ENCODE measurements at regions not wholly inside any gene's neighbourhood (a gene's known extent, or its start where the extent isn't known, plus 50 kb on each side); places are given as distances from the start of the nearest gene placed in this dataset.

DNA sequence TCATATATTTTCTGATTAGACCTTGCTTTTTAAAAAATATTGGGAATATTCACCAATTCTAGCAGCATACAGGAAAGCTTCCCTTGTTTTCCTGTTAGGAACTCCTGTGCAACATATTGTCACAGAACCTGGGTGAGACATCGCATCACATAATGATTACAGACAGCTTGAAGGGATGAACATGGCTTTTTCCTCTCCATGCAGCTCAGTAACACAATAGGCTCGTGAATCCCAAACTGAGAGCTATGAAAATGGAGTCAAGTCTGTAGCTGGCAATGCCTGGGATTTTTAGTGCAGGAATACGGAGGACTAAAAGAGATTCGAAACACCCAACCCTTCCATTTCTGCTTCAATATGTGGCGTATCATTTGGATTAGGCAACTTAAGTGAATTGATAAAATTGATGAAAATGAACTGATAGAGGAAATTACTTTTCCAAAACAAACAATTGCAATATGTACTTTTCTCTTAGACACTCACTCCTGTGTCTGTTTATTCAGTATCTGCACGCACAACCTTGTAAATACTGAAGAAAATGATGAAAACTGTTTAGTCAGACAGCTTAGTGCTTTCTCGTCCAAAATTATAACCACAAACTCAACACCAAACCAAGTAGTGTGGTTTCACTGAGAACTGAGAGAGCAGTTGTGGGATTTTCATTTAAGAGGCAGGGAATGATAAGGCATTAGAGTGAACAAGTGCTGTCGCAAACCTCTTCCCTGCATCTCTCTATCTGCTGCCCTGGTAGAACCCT is 250.4 kb downstream of the PTBP2 start:
- TF ChIP-seq EZH2 (IDR thresholded peaks at IDR 0.05) = no peak
- no peak for TF ChIP-seq POLR2A (IDR thresholded peaks at IDR 0.05; ENCODE audit: borderline replicate concordance, extremely low read depth, insufficient read depth, insufficient read length)
- TF ChIP-seq, protein P1, sequence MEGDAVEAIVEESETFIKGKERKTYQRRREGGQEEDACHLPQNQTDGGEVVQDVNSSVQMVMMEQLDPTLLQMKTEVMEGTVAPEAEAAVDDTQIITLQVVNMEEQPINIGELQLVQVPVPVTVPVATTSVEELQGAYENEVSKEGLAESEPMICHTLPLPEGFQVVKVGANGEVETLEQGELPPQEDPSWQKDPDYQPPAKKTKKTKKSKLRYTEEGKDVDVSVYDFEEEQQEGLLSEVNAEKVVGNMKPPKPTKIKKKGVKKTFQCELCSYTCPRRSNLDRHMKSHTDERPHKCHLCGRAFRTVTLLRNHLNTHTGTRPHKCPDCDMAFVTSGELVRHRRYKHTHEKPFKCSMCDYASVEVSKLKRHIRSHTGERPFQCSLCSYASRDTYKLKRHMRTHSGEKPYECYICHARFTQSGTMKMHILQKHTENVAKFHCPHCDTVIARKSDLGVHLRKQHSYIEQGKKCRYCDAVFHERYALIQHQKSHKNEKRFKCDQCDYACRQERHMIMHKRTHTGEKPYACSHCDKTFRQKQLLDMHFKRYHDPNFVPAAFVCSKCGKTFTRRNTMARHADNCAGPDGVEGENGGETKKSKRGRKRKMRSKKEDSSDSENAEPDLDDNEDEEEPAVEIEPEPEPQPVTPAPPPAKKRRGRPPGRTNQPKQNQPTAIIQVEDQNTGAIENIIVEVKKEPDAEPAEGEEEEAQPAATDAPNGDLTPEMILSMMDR (IDR thresholded peaks at IDR 0.05 in 2 of 3, conservative IDR thresholded peaks at IDR 0.05 in 1 of 3; ENCODE audit: borderline replicate concordance in 1 of 3, insufficient read depth in 1 of 3, low read depth in 2 of 3, low read length in 2 of 3) = no peak
- no peak for TF ChIP-seq EZH2phosphoT487 (IDR thresholded peaks at IDR 0.05; ENCODE audit: borderline replicate concordance)
- TF ChIP-seq, protein P2, sequence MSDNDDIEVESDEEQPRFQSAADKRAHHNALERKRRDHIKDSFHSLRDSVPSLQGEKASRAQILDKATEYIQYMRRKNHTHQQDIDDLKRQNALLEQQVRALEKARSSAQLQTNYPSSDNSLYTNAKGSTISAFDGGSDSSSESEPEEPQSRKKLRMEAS (IDR thresholded peaks at IDR 0.05) = no peak
- TF ChIP-seq SP1 (IDR thresholded peaks at IDR 0.05; ENCODE audit: low read depth) = no peak
- TF ChIP-seq, protein P3, sequence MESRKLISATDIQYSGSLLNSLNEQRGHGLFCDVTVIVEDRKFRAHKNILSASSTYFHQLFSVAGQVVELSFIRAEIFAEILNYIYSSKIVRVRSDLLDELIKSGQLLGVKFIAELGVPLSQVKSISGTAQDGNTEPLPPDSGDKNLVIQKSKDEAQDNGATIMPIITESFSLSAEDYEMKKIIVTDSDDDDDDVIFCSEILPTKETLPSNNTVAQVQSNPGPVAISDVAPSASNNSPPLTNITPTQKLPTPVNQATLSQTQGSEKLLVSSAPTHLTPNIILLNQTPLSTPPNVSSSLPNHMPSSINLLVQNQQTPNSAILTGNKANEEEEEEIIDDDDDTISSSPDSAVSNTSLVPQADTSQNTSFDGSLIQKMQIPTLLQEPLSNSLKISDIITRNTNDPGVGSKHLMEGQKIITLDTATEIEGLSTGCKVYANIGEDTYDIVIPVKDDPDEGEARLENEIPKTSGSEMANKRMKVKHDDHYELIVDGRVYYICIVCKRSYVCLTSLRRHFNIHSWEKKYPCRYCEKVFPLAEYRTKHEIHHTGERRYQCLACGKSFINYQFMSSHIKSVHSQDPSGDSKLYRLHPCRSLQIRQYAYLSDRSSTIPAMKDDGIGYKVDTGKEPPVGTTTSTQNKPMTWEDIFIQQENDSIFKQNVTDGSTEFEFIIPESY (IDR thresholded peaks at IDR 0.05; ENCODE audit: extremely low read depth, insufficient replicate concordance, low read length) = no peak
- TF ChIP-seq ZFX (IDR thresholded peaks at IDR 0.05) = no peak
- TF ChIP-seq POLR2AphosphoS5 (IDR thresholded peaks at IDR 0.05; ENCODE audit: low read depth, low read length) = no peak
- TF ChIP-seq RAD21 (IDR thresholded peaks at IDR 0.05; ENCODE audit: low read depth) = no peak
- no peak for TF ChIP-seq YY1 (IDR thresholded peaks at IDR 0.05; ENCODE audit: extremely low read depth, insufficient replicate concordance, low read depth, low read length)

Measured in HCT116 (cell line).